ENCODE measurements at regions not wholly inside any gene's neighbourhood (a gene's known extent, or its start where the extent isn't known, plus 50 kb on each side); places are given as distances from the start of the nearest gene placed in this dataset.
"Not testable (repeated sequence)": the region's sequence is repeated elsewhere in the genome, so short reads cannot be mapped to it uniquely, and the experiment has no call there.

DNA sequence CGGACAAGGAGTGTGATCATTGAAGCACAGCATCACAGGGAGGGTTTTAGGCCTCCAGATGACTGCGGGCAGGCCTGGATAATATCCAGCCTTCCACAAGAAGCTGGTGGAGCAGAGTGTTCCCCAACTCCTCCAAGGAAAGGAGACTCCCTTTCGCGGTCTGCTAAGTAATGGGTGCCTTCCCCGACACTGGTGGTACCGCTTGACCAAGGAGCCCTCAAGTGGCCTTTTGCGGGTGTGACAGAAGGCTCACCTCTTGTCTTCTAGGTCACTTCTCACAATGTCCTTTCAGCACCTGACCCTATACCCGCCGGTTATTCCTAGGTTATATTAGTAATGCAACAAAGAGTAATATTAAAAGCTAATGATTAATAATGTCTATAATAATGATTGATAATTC lies 882.4 kb downstream of the DIPK2A start:
- DNase-seq, result not testable (repeated sequence)

DNA sequence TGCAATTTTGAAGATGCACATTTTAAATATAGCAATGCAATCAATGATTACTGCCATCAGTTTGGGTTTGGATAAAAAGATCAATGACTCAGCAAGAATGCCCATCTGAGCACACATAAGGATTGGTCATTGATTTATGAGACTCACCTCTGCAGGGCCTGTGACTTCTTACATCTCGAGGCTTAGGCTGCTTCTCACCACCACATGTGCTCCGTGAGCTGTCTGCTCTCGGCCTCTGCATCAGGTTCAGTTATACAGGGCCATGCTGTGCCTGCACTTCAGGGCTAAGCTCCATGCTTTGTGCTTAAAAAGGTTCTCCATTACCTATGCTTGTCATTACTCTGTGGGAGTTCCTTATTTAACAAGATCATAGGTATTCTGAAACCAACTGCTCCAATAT lies 887.5 kb downstream of the DIPK2A start:
- DNase-seq, result no peak

DNA sequence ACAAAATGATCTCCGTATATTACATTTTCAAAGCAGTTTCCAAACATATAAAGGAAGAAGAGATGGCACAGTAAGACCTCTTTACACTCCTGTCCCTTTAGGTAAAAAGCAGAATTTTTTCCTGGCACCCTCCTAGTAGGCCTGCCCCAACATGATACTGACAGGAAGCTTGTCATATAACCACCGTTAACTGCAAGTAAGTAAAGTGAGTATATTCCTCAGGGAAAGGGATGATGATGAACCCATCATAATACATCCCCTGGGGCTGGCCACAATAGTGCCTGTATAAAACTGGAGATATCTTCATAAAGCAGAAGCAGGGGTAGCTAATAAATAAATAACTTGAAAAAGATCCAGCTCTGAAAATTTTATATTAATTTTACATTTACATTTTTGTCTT lies 893.0 kb downstream of the DIPK2A start:
- no peak for DNase-seq

DNA sequence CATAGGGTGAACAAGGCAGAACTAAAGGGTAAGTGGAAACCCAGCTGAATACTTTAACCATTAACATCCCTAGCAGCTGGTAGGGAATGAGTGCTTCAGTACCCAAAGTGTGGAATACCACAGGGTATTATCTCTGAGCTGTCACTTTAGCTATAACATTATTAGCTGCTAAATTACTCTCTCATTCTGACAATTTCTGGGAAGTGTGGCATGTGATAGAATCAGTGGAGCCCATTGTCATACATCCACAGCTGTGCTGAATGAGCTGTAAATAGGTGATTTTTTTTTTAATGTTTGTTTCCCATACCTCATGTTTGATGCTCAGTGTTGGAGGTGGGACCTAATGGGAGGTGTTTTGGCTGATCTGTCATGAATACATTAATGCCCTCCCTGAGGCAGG lies 894.3 kb downstream of the DIPK2A start:
- DNase-seq, result no peak

DNA sequence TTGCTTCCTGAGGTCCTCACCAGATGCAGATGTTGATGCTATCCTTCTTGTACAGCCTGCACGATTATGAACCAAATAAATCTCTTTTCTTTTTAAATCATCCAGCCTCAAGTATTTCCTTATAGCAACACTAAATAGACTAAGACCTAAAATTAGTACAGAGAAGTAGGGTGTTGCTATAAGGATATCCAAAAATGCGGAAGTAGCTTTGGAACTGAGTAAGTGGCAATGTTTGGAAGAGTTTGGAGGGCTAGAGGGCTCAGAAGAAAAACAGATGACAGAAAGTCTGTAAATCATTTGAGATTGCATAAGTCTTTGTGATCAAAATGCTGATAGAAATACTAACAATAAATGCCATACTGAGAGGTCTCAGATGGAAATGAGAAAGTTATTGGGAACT lies 894.9 kb downstream of the DIPK2A start:
- DNase-seq, result no peak

DNA sequence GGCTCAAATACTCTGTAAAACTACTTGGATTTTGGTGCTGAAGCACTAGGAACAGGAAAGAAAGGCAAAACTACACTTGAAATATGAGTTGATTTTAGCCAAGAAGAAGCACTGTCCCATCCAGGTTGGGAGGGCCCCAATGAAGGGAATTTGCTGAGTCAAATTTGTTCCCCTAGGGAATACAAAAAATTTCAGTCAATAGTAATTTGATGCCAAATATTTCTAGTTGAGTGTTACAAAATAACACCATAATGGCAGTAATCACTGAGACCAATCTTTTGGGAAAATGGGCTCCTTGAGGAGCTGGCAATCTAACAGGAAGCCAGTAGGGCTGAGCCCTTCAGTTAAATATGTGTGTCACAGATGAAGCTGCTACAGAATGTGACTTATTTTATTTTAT lies 896.9 kb downstream of the DIPK2A start:
- DNase-seq, result no peak

DNA sequence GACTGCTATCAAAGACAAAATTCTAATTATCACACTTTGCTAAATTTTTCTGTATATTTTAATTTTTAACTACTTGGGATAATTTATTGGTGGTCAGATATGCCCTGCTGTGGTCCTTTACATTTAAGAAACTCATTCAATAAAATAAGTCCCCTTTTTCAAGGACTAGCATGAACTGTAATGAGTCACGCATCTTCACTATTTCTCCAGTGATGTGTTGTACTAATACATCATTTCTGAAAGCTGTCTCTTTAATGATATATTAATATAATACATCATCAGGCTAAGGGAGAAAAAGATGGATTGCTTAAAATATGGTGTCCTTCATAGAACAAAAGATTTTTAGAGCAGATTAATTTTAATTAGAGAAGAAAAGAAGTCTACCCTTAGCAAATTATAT lies 901.4 kb downstream of the DIPK2A start:
- DNase-seq, result no peak

DNA sequence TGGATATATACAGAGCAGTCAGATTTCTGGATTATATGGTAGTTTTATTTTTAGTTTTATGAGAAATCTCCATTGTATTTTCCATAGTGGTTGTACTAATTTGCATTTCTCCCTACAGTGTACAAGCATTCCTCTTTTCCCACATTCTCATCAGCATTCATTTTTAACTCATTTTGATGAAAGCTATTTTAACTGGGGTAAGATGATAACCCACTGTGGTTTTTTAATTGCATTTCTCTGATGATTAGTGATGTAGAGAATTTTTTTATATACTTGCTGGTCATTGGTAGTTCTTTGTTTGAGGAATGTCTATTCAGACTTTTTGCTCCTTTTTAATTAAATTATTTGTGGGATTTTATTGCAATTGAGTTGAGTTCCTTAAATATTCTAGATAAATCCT lies 903.6 kb downstream of the DIPK2A start:
- DNase-seq, result no peak

DNA sequence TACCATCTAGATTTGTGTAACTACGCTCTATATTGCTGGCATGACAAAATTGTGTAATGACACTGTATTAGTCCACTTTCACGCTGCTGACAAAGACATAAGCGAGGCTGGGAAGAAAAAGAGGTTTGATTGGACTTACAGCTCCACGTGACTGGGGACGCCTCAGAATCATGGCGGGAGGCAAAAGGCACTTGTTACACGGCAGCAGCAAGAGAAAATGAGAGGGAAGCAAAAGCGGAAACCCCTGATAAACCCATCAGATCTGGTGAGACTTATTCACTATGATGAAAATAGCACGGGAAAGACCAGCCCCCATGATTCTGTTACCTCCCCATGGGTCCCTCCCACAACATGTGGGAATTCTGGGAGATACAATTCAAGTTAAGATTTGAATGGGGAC lies 905.7 kb downstream of the DIPK2A start:
- no peak for DNase-seq

DNA sequence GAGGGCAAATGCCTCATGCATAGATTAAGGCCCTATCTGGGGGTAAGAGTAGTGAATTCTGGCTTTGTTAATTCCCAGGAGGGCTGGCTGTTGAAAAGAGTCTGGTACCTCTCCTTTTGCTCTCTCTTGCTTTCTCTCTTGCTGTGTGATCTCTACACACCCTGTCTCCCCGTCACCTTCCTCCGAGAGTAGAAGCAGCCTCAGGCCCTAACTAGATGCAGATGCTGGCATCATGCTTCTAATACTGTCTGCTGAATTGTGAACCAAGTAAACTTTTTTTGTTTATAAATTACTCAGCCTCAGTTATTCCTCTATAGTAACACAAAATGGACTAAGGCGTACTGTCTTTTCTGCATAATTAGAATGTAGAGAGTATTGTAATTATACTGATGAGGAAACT lies 908.1 kb downstream of the DIPK2A start:
- no peak for DNase-seq

DNA sequence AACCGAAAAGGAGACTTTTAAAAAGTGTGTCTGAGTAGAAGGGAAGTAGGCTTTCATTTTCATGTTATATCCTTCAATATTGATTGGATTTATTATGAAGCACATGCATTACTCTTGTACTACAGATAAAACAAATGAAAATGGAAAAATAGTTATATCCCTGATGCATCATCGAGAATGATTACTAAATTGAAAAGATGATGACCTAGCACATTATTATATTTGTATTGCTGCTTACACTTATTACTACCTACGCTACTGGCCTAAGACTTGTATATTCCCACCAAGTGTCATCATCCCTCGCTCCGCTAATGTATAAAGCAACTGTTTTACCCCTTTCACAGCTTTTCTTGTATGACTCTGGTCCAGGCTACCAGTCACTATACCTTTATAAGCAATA lies 922.4 kb downstream of the DIPK2A start:
- no peak for DNase-seq

DNA sequence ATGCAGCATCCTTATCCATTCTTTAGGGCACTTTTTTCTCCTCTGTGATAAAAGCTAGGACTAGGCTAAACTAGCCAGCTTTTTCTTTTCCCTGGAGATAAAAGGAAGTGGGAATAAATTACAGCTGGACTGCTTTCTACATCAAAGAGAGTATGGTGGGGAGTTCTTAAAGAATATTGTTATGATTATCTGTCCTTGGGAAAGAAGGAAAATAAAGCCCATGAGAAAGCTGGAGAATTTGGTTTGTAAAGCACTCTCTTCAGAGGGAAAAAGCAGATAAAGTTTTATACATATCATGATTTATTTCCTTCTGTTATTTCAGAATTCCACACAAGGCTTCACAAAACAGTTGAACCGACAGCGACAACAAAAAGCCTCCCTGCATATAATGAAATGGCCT lies 923.0 kb downstream of the DIPK2A start:
- no peak for DNase-seq

DNA sequence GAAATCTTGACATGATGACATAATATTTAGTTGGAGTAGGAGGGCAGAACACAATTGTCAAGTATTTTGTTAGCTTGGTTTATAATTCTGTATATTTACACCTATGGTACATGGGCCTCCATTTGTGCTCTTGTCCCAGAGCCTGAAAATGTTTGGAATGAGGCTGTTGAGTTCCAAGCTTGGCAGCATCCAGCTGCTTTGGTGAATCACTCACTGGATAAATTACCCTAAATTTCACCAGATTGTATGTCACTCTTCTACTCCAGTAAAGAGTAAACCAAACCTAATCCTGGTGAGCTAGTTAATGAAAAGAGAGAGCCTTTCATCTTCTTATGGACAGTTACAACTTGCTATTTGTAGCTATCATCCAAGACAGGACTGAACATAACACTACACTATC lies 928.7 kb downstream of the DIPK2A start:
- no peak for DNase-seq

DNA sequence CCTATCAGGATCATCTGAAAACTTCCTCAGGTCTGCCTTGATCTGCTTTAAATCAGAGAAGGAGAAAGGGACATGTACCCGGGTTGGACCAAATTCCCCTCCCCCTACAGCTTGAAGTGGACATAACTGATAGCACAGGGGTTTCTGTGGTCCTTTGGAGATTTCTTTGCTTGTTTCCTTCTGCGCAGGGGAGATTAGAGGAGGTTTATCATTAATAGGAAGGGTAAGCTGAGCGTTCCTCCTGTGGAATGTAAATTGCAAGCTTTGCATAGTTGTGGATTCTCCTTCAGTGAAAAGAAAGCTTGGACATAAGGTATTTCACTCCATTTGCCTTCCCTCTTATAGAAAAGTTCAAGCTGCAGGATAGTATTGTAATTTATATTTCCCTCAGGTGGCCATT lies 936.0 kb downstream of the DIPK2A start:
- not testable (repeated sequence) for DNase-seq

DNA sequence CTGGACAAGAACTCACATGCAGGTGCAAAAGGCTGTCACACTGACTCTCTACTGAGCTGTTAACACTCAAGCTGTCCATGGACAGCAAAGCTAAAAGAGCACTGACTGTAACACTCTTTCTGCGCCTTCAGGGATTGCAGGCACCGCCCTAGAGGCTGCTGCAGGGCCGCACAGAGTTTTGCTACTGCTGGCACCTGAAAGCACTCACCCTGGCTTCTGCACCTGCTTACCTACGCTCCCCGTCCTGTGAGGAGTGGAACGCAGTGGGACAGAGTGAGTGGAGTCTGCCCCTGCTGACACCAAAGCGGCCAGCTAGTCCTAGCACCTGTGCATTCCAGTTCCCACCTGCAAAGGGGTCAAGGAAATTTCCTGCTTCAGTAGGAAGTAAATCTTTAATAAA lies 941.3 kb downstream of the DIPK2A start:
- DNase-seq, result no peak

DNA sequence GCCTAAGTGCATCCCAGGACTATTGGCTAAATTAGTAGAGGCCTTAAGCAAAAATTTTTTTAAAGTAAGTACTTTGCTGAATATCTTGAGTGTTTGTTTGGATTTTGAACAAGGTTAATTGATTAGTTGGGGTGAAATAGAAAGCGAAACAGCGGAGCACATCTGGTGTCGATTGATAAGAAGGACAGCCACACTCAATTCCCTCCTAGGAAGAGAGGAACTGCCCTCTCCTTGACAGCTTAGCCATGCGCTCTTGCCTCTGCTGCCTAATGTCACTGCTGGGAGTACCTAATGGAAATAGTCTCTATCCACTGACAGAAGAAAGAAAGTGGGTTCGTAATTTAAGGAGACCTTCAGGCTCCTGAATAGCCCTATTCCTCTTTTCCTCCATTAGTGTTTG lies 943.6 kb downstream of the DIPK2A start:
- DNase-seq, result no peak

DNA sequence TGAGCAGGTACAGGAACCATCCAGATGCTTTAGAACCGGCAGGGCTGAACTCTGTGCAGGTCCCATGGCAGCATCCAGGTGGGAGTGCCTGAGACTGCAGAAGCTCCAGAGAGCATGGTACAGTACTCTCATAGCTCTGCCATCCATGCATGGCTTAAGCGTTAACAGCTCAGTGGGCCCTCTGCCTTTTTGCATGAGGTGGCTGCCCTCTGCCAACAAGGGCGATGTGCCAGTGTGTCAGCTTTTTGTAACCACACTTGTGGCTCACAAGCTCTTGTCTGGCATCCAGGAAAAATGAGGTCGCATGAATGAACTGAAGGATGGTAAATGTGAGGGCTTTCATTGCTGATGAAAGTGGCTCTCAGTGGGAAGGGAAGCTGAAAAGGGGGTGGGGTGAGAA lies 950.1 kb downstream of the DIPK2A start:
- no peak for DNase-seq

DNA sequence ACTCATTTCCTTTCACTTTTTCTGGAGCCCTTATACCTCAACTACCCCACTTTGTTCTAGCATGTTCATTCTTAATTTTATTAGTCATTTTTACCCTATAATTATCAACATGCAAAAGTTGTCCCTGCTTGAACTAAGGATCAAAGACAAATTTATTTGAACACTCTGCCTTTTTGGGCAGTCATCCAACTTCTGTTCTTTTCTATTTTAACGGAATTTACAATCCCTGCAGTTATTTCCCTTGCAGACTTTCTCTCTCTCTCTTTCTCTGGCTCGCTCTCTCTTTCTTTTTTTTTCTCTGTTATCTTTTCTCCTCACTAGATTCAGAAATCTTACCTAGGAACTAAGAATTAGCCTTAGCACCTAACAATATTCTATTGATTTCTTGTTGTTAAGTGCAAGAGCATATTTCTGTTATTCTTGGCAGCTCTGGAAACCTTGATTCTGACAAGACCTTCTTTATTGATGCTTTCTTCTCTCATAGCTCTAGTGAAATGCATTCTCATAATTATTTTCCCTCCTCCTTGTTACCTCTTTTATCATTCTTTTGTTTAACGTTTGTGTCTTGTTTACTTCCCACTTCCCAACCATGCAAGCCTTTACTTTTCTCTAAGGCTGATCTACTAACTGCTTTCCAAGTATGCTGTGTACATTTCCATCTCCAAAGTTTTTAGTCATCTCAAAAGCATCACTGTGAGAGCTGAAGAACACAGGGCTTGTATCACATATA lies 951.6 kb downstream of the DIPK2A start:
- no peak for DNase-seq

DNA sequence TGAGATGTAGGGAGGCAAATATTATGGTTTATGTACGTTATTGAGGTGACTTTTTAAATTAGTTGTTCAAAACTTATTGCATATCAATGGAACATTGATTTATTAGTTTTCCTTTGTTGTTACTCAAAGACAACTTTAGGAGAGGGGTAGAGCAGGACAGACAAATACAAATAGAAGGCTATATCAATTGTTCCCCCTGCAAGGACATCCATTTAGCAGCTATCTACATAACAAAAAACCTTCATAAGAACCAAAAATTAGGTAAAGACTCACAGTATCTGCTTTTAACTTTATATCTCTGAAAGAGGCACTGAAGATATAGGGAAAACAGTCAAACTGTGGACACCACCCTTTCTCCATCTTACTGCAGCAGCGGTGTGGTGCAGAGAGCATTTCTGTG lies 958.8 kb downstream of the DIPK2A start:
- DNase-seq, result no peak

DNA sequence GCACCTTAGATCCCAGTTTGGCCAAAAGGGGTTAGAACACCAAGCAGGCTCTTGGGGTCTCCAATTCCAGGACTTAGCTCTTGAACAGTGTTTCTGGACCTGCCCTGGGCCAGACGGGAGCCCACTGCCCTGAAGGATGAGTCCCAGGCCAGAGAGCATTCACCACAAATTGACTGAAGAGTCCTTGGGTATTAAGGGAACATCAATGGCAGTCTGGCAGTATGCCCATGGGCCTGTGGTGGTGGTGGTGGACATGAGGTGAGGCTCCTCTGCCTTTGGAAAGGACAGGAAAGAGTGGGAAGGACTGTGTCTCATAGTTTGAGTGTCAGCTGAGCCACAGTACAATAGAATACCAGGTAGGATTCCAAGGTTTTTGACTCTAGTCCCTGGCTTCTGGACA lies 960.0 kb downstream of the DIPK2A start:
- DNase-seq, result no peak

DNA sequence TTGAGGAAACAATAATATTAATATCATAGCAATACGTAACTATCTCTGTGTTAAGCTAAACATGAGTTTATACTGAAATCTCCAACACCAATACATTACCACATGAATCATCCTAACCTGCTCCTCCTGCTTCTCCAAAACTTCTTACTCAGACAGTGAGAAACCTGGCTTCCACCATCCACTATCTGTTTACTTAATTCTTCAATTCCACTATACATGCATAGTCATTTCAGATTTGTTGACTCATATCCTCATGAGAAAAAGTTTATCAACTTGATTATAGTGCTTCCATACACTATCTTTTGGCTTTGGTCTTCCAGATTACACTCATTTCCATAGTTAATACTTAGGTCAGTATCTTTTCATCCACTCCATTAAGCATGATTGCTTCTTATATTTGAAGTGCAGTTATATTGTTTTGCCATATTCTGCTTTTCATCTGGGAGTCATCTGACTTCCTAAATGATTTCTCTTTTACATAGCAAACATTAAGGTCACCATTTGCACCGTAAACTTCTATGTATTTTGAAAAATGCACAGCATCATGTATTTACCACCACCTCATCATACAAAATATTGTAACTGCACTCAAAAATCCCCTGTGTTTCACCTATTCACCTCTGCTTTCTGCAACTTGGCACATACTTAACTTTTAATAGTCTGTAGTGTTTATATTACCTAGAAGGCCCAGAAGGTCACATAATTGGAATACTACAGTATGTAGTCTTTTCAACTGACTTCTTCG lies 970.6 kb downstream of the DIPK2A start:
- no peak for DNase-seq

DNA sequence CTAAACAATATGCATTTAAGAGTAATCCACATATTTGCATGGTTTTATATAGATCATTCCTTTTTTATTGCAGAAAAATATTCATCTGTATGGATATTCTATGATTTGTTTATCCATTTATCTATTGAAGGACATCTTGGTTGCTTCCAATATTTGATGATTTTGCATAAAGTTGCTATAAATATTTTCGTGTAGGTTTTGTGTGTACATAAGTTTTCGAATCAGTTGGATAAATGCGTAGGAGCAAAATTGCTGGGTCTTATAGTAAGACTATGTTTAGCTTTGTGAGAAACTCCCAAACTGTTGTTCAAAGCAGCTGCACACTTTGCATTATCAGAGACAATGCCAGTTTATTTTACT lies 971.2 kb downstream of the DIPK2A start:
- no peak for DNase-seq

DNA sequence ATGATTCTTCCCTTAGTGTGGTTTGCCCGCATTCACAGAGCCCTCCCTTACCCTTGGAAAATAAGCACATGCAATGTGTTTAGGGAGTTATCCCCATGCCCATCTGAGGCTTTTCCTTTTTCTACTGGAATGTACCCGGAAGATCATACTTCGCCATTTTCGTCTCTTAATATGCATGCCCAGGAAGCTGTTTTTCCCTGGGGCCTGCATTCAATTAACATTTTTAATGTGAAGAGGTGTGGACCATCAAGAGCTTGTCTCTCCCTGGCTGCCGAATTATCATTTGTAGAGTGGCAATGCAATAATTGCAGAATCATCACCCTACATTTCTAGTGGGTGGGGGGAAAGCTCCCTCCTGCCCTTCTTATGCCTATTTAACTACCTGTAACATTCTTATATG lies 976.3 kb downstream of the DIPK2A start:
- DNase-seq, result no peak

DNA sequence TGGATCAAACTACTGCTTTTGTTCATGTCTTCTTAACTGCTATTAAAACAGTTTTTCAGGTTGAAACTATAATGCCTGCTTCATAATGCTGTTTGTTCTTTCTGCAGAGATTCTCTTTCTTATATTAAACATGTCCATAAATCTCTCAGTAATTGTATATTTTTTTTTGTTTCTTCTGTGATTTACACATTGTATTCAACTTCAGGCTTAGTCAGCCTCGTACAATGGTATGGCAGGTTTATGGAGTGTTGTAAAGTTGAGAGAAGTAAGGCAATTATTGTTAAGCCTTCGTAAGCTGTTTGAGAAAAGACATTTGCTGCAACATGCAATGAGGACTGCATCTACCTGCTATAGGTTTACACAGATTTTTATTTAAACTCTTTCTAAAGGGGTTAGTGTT lies 977.1 kb downstream of the DIPK2A start:
- DNase-seq, result no peak

DNA sequence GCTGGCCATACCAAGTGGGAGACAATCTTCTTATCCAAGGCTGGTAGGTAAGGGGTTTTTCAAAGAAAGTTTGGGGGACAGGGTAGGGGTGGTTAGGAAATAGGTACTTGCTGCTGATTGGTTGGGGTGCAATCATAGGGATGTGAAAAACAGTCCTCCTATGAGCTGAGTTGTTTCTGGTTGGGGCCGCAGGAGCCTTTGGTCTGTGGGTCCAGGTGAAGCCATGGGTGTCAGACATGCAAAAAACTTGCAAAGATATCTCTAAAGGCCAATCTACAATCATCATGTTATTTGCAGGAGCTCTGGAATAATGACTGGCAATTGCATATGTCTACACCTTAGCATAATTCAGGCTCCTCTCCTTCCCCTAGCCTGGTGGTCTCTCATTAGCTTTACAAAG lies 982.3 kb downstream of the DIPK2A start:
- no peak for DNase-seq

Data from right forelimb (tissue), 1 donor.